H1 (cell line): ENCODE measurements at regions not wholly inside any gene's neighbourhood (a gene's known extent, or its start where the extent isn't known, plus 50 kb on each side); places are given as distances from the start of the nearest gene placed in this dataset.

Experiments used
- CTCF ChIA-PET: fragments of 300-600 bp; sonication (Branson Sonifier 250); formaldehyde crosslinking; loops from one replicate; lab custom pipeline; 2021; ENCODE audit not compliant: partially characterized antibody; lab: Charles Lee
- POLR2A ChIA-PET: fragments of 300-600 bp; sonication (Branson Sonifier 250); formaldehyde crosslinking; loops from one replicate; lab custom pipeline; 2021; ENCODE audit warnings: inconsistent platforms; ENCODE audit not compliant: partially characterized antibody; lab: Charles Lee
- DNase-seq, 2 experiments: peaks; one replicate each; pipeline versions ENCODE4 v3.0.0 to v3.0.0-alpha.2; 2010 to 2022; ENCODE audit warnings: low spot score in 2 of 2, low read depth in 1 of 2, mixed read lengths in 1 of 2
- FAIRE-seq: peaks from 2 replicates; lab custom pipeline; 2011; peaks lifted over from hg19 to GRCh38; lab: Jason Lieb, UNC
- H2AFZ ChIP-seq: 2 replicates; pipeline ENCODE4 v1.8.1; 2012; ENCODE audit warnings: low read length, inconsistent platforms
- H2AK5ac ChIP-seq: 2 replicates; pipeline ENCODE4 v1.6.1; 2013; ENCODE audit warnings: low read depth, low read length
- H2BK120ac ChIP-seq: replicated peaks from 2 replicates; pipeline ENCODE3; 2013; ENCODE audit warnings: low read depth, low read length, inconsistent platforms
- H2BK12ac ChIP-seq: 2 replicates; pipeline ENCODE4 v1.6.1; 2013; ENCODE audit warnings: low read depth, low read length
- H2BK15ac ChIP-seq: 2 replicates; pipeline ENCODE4 v1.6.1; 2013; ENCODE audit warnings: low read length
- H2BK20ac ChIP-seq: 2 replicates; pipeline ENCODE4 v1.6.1; 2013; ENCODE audit warnings: low read length
- H2BK5ac ChIP-seq: 2 replicates; pipeline ENCODE4 v1.6.1; 2013; ENCODE audit warnings: low read depth, low read length
- H3K14ac ChIP-seq: 2 replicates; pipeline ENCODE4 v1.6.1; 2013; ENCODE audit warnings: inconsistent platforms; ENCODE audit not compliant: insufficient read length
- H3K18ac ChIP-seq: 2 replicates; pipeline ENCODE4 v1.6.1; 2013; ENCODE audit warnings: low read length; ENCODE audit errors: extremely low read depth
- H3K23ac ChIP-seq: 2 replicates; pipeline ENCODE4 v1.6.1; 2013; ENCODE audit warnings: inconsistent platforms; ENCODE audit not compliant: insufficient read length
- H3K23me2 ChIP-seq: 2 replicates; pipeline ENCODE4 v1.6.1; 2013; ENCODE audit warnings: low read depth, low read length
- H3K27ac ChIP-seq: 2 replicates; pipeline ENCODE4 v1.6.1; 2011; ENCODE audit warnings: low read depth, low read length, inconsistent platforms
- H3K27me3 ChIP-seq, 4 experiments: replicated peaks in 1 of 4; 1 replicate in 1 of 4; 2 replicates in 3 of 4; pipeline versions ENCODE4 v1.6.1 to v1.8.1; 2011 to 2013; ENCODE audit warnings: low read length in 3 of 4, mild to moderate bottlenecking in 3 of 4, inconsistent platforms in 2 of 4, mixed read lengths in 2 of 4, moderate library complexity in 1 of 4; ENCODE audit not compliant: control insufficient read depth in 3 of 4, insufficient read depth in 3 of 4; ENCODE audit errors: extremely low read depth in 1 of 4
- H3K36me3 ChIP-seq, 4 experiments: 2 replicates each; pipeline versions ENCODE4 v1.6.1 to v1.8.1; 2011 to 2013; ENCODE audit warnings: mild to moderate bottlenecking in 4 of 4, low read length in 3 of 4, moderate library complexity in 2 of 4, control low read depth in 1 of 4, inconsistent platforms in 1 of 4; ENCODE audit not compliant: insufficient read depth in 4 of 4, control insufficient read depth in 2 of 4
- H3K4ac ChIP-seq: replicated peaks from 2 replicates; pipeline ENCODE3; 2013; ENCODE audit warnings: low read length, low read depth, mixed read lengths, inconsistent platforms; ENCODE audit not compliant: insufficient read length
- H3K4me1 ChIP-seq, 4 experiments: replicated peaks in 1 of 4; 1 replicate in 1 of 4; 2 replicates in 3 of 4; pipeline versions ENCODE4 v1.6.1 to v1.8.1; 2011 to 2013; ENCODE audit warnings: low read length in 3 of 4, inconsistent platforms in 2 of 4, mixed read lengths in 1 of 4; ENCODE audit not compliant: insufficient read depth in 4 of 4, control insufficient read depth in 3 of 4
- H3K4me2 ChIP-seq, 2 experiments: 2 replicates each; pipeline versions ENCODE4 v1.6.1 to v1.8.1; 2011 to 2013; ENCODE audit warnings: low read depth in 2 of 2, low read length in 2 of 2, control low read depth in 1 of 2, inconsistent platforms in 1 of 2, mild to moderate bottlenecking in 1 of 2; ENCODE audit not compliant: insufficient read depth in 1 of 2
- H3K4me3 ChIP-seq, 4 experiments: fragments of 200-600, 300-600 bp in 1 of 4; sonication (generic), shearing (Covaris generic), sonication (Bioruptor Twin) in 1 of 4; 2 replicates each; pipeline versions ENCODE4 v1.5.1 to v1.8.1; 2011 to 2016; ENCODE audit warnings: low read length in 4 of 4, low read depth in 3 of 4, control low read depth in 2 of 4, inconsistent platforms in 2 of 4, mild to moderate bottlenecking in 2 of 4, mixed read lengths in 1 of 4, moderate library complexity in 1 of 4; ENCODE audit not compliant: insufficient read depth in 2 of 4; ENCODE audit errors: extremely low read depth in 1 of 4
- H3K56ac ChIP-seq: replicated peaks from 2 replicates; pipeline ENCODE3; 2013; ENCODE audit warnings: low read depth, mild to moderate bottlenecking, mixed read lengths, low read length, inconsistent platforms; ENCODE audit not compliant: insufficient read length
- H3K79me1 ChIP-seq: 2 replicates; pipeline ENCODE4 v1.6.1; 2013; ENCODE audit warnings: low read depth, low read length, control low read depth
- H3K79me2 ChIP-seq, 2 experiments: 2 replicates each; pipeline versions ENCODE4 v1.6.1 to v1.8.1; 2012 to 2013; ENCODE audit warnings: low read length in 2 of 2, mild to moderate bottlenecking in 2 of 2, inconsistent platforms in 1 of 2; ENCODE audit not compliant: insufficient read depth in 2 of 2, control insufficient read depth in 1 of 2
- H3K9ac ChIP-seq, 4 experiments: replicated peaks in 1 of 4; 1 replicate in 1 of 4; 2 replicates in 3 of 4; pipeline versions ENCODE4 v1.6.1 to v1.8.1; 2011 to 2013; ENCODE audit warnings: low read depth in 3 of 4, low read length in 3 of 4, control low read depth in 2 of 4, mild to moderate bottlenecking in 2 of 4, moderate library complexity in 2 of 4, inconsistent platforms in 1 of 4; ENCODE audit errors: extremely low read depth in 1 of 4
- H3K9me3 ChIP-seq, 2 experiments: 2 replicates each; pipeline versions ENCODE4 v1.6.1 to v1.8.1; 2012 to 2013; ENCODE audit warnings: mild to moderate bottlenecking in 2 of 2, moderate library complexity in 2 of 2, control low read depth in 1 of 2, inconsistent platforms in 1 of 2, low read depth in 1 of 2, low read length in 1 of 2, mixed read lengths in 1 of 2; ENCODE audit not compliant: insufficient read depth in 2 of 2
- H4K20me1 ChIP-seq, 2 experiments: replicated peaks in 1 of 2; 2 replicates each; pipeline versions ENCODE3 to v1.8.1; 2011 to 2013; ENCODE audit warnings: inconsistent platforms in 2 of 2, low read length in 2 of 2, mild to moderate bottlenecking in 1 of 2; ENCODE audit not compliant: insufficient read depth in 2 of 2, control insufficient read depth in 1 of 2
- H4K5ac ChIP-seq: 2 replicates; pipeline ENCODE4 v1.6.1; 2013; ENCODE audit warnings: low read length, low read depth, mixed read lengths, inconsistent platforms; ENCODE audit not compliant: insufficient read length
- H4K8ac ChIP-seq: 2 replicates; pipeline ENCODE4 v1.8.0; 2013; ENCODE audit warnings: mild to moderate bottlenecking, moderate library complexity, low read length, inconsistent platforms; ENCODE audit not compliant: insufficient read depth; ENCODE audit errors: extremely low read depth
- H4K91ac ChIP-seq: replicated peaks from 2 replicates; pipeline ENCODE3; 2013; ENCODE audit warnings: low read length, mixed read lengths, inconsistent platforms; ENCODE audit not compliant: insufficient read length
- ATF2 ChIP-seq: IDR thresholded peaks from 2 replicates; pipeline ENCODE4 v1.6.1; 2012; ENCODE audit warnings: low read length, inconsistent platforms
- CHD1 ChIP-seq: IDR thresholded peaks from 2 replicates; pipeline ENCODE4 v1.6.1; 2012; ENCODE audit warnings: low read depth, low read length, improper control_type of control experiment
- EGR1 ChIP-seq: IDR thresholded peaks from 2 replicates; pipeline ENCODE4 v1.6.1; 2011; ENCODE audit warnings: low read depth, low read length, borderline replicate concordance
- EP300 ChIP-seq, 2 experiments: IDR thresholded peaks; 1 replicate in 1 of 2; 2 replicates in 1 of 2; pipeline ENCODE4 v1.6.1; 2011 to 2012; ENCODE audit warnings: low read depth in 2 of 2, low read length in 2 of 2, mild to moderate bottlenecking in 2 of 2, borderline replicate concordance in 1 of 2, inconsistent platforms in 1 of 2, moderate library complexity in 1 of 2
- GABPA ChIP-seq: IDR thresholded peaks from 2 replicates; pipeline ENCODE4 v1.6.1; 2011; ENCODE audit warnings: mild to moderate bottlenecking, low read length, moderate library complexity, borderline replicate concordance; ENCODE audit not compliant: insufficient read depth
- GTF2F1 ChIP-seq: IDR thresholded peaks from 2 replicates; pipeline ENCODE4 v1.6.1; 2012; ENCODE audit warnings: low read depth, low read length, improper control_type of control experiment, borderline replicate concordance
- MAFK ChIP-seq: IDR thresholded peaks from 2 replicates; pipeline ENCODE4 v1.6.1; 2012; ENCODE audit warnings: low read depth, mild to moderate bottlenecking, improper control_type of control experiment, low read length
- NANOG ChIP-seq: IDR thresholded peaks from 2 replicates; pipeline ENCODE4 v1.6.1; 2011; ENCODE audit warnings: low read length, low read depth, mild to moderate bottlenecking, inconsistent platforms; ENCODE audit not compliant: insufficient read depth, poor library complexity, severe bottlenecking
- POLR2AphosphoS5 ChIP-seq: IDR thresholded peaks from 2 replicates; pipeline ENCODE4 v1.6.1; 2011; ENCODE audit warnings: low read depth, low read length
- SIN3A ChIP-seq, 2 experiments: IDR thresholded peaks in 1 of 2; conservative IDR thresholded peaks in 1 of 2; 2 replicates each; pipeline ENCODE4 v1.6.1; 2011 to 2012; ENCODE audit warnings: low read length in 2 of 2, improper control_type of control experiment in 1 of 2, low read depth in 1 of 2, mild to moderate bottlenecking in 1 of 2
- SIX5 ChIP-seq: IDR thresholded peaks from 2 replicates; pipeline ENCODE4 v1.6.1; 2011; ENCODE audit warnings: mild to moderate bottlenecking, low read depth, low read length
- TAF1 ChIP-seq: IDR thresholded peaks from 2 replicates; pipeline ENCODE4 v1.6.1; 2011; ENCODE audit warnings: mild to moderate bottlenecking, low read depth, low read length
- TBP ChIP-seq: IDR thresholded peaks from 2 replicates; pipeline ENCODE4 v1.6.1; 2011; ENCODE audit warnings: low read depth, low read length, improper control_type of control experiment
- TCF12 ChIP-seq: IDR thresholded peaks from 2 replicates; pipeline ENCODE4 v1.6.1; 2011; ENCODE audit warnings: low read depth, mild to moderate bottlenecking, low read length
- WGBS, 2 experiments: shearing (Covaris generic) in 1 of 2; methylation state at CpG; one replicate each; pipeline versions ENCODE4 v1.1.6 to v1.1.7; 2013 to 2015; ENCODE audit warnings: low lambda C conversion rate in 2 of 2, mixed read lengths in 2 of 2, inconsistent platforms in 1 of 2, low coverage in 1 of 2, missing lambda C conversion rate in 1 of 2; ENCODE audit not compliant: insufficient replicate concordance in 2 of 2, insufficient coverage in 1 of 2, insufficient read length in 1 of 2; ENCODE audit errors: extremely low coverage in 1 of 2, missing lambda C conversion rate in 1 of 2; 5-methylcytosine and 5-hydroxymethylcytosine counted together

GRCh38 chr11:90555477-90555876 is 332.6 kb upstream of the CHORDC1 start:
- POLR2A ChIA-PET: no interaction called here
- no peak overlapping the region for H2AK5ac ChIP-seq
- no peak for TF ChIP-seq SIX5
- TF ChIP-seq NANOG: no peak
- TF ChIP-seq TAF1: no peak
- TF ChIP-seq CHD1: no peak
- no peak for TF ChIP-seq EP300 (IDR thresholded peaks at IDR 0.05; ENCODE audit: borderline replicate concordance in 1 of 2, low read depth in 2 of 2, low read length in 2 of 2)
- no peak for TF ChIP-seq TBP
- TF ChIP-seq SIN3A (conservative IDR thresholded peaks at IDR 0.05 in 1 of 2, IDR thresholded peaks at IDR 0.05 in 1 of 2; ENCODE audit: low read depth in 1 of 2, low read length in 2 of 2): no peak
- TF ChIP-seq POLR2AphosphoS5: no peak
- no peak for TF ChIP-seq ATF2
- no peak for TF ChIP-seq EGR1
- no peak for TF ChIP-seq GABPA
- TF ChIP-seq GTF2F1: no peak
- TF ChIP-seq TCF12: no peak
- TF ChIP-seq MAFK: no peak

More at GRCh38 chr11:90555477-90555876, 332.6 kb upstream of the CHORDC1 start:
- Histone ChIP-seq H3K9me3 (no peaks in the 10 kb centered on the region), H3K4me3 (no peak overlapping the region), H3K18ac (no peak overlapping the region), H3K4ac (no peak overlapping the region), H2BK12ac (no peak overlapping the region), H3K9ac (no peak overlapping the region), H3K14ac (no peak overlapping the region), H4K8ac (no peak overlapping the region), H2BK5ac (no peak overlapping the region), H2BK15ac (no peak overlapping the region), H3K79me2 (no peaks in the 10 kb centered on the region), H3K27me3 (no peaks in the 10 kb centered on the region), H3K23me2 (no peaks in the 10 kb centered on the region), H4K5ac (no peak overlapping the region), H3K56ac (no peak overlapping the region), H3K27ac (no peak overlapping the region), H3K4me2 (no peak overlapping the region), H2AFZ (no peak overlapping the region), H3K23ac (no peak overlapping the region), H3K79me1 (no peaks in the 10 kb centered on the region), H3K36me3 (no peaks in the 10 kb centered on the region), H2BK120ac (no peak overlapping the region), H4K20me1 (no peaks in the 10 kb centered on the region), H4K91ac (no peak overlapping the region), H3K4me1 (no peaks in the 10 kb centered on the region), H2BK20ac (no peak overlapping the region)
- CTCF ChIA-PET: interaction anchor here (0.6 kb wide), 1 partner anchor 102 kb away, joined by 3 read pairs; no protein-coding TSS in a partner anchor
- DNase-seq (no peak), FAIRE-seq (no peak)
- 81% methylated on average over 2 of the region's 2 CpGs; no CpG with 5 or more reads in 1 of the 2 experiments for WGBS, 2 experiments
